Lower leg skin (tissue), 4 donors: ENCODE measurements at regions not wholly inside any gene's neighbourhood (a gene's known extent, or its start where the extent isn't known, plus 50 kb on each side); places are given as distances from the start of the nearest gene placed in this dataset.
"Not testable (repeated sequence)": the region's sequence is repeated elsewhere in the genome, so short reads cannot be mapped to it uniquely, and the experiment has no call there.

Experiments used
- DNase-seq, 2 donors: peaks; one replicate each; pipeline ENCODE4 v3.0.0-alpha.2; 2019; ENCODE audit warnings: low spot score in 2 of 2
- H3K4me3 ChIP-seq: fragments of 200-600 bp; sonication (generic); 2 replicates; pipeline ENCODE4 v1.5.1; 2017; ENCODE audit warnings: mild to moderate bottlenecking, low read depth; ENCODE audit not compliant: poor library complexity, severe bottlenecking
- CTCF ChIP-seq, 3 donors: fragments of 450-650 bp; IDR thresholded peaks; one replicate each; pipeline ENCODE4 v1.5.1; 2016; ENCODE audit warnings: antibody characterized with exemption in 3 of 3, mild to moderate bottlenecking in 3 of 3, moderate library complexity in 2 of 3
- POLR2A ChIP-seq, 2 donors: fragments of 450-650 bp; IDR thresholded peaks; one replicate each; pipeline ENCODE4 v1.6.1; 2016 to 2017; ENCODE audit warnings: antibody characterized with exemption in 2 of 2, mild to moderate bottlenecking in 1 of 2, moderate library complexity in 1 of 2
- WGBS, 2 donors: methylation state at CpG; one replicate each; pipeline ENCODE4 v1.1.5; 2018; 5-methylcytosine and 5-hydroxymethylcytosine counted together
- intact Hi-C: fragments of 100-400 bp; cut with DNase I; formaldehyde crosslinking; loops from one replicate; pipeline ENCODE4 v1.15.0; 2023; ENCODE audit warnings: low total_unique reads

GRCh38 chr10:57094965-57095364 lies 733.9 kb upstream of the ZWINT start:
- intact Hi-C loops, result no loop called here
- no peak for DNase-seq

GRCh38 chr10:57094083-57094482 lies 733.0 kb upstream of the ZWINT start:
- H3K4me3 ChIP-seq, result no peak overlapping the region
- DNase-seq, result no peak
- TF ChIP-seq POLR2A (IDR thresholded peaks at IDR 0.05), result no peak
- TF ChIP-seq CTCF (IDR thresholded peaks at IDR 0.05), result no peak
- intact Hi-C loops, result no loop called here

More at GRCh38 chr10:57094965-57095364, 733.9 kb upstream of the ZWINT start:
- 86 to 90% methylated on average over 6 to 7 of the region's 7 CpGs for WGBS, 2 donors
- H3K4me3 ChIP-seq, result no peak overlapping the region
- TF ChIP-seq CTCF (IDR thresholded peaks at IDR 0.05), result no peak
- TF ChIP-seq POLR2A (IDR thresholded peaks at IDR 0.05), result no peak

- 91 to 94% methylated on average over 6 of the region's 6 CpGs for WGBS, 2 donors
- TF ChIP-seq CTCF (IDR thresholded peaks at IDR 0.05), result no peak
- no peak for TF ChIP-seq POLR2A (IDR thresholded peaks at IDR 0.05)
- H3K4me3 ChIP-seq, result no peak overlapping the region
- intact Hi-C loops, result no loop called here
- no peak for DNase-seq
Measured at GRCh38 chr10:57053530-57053929, 692.5 kb upstream of the ZWINT start.

GRCh38 chr10:57049096-57049495 lies 688.0 kb upstream of the ZWINT start:
- TF ChIP-seq CTCF (IDR thresholded peaks at IDR 0.05), result no peak
- no peak for TF ChIP-seq POLR2A (IDR thresholded peaks at IDR 0.05)
- intact Hi-C loops, result loop anchor here (10.0 kb wide), 1 partner anchor 564 kb away; no protein-coding TSS in a partner anchor
- no peak for DNase-seq
- H3K4me3 ChIP-seq, result no peak overlapping the region
- 34 to 42% methylated on average over 2 of the region's 2 CpGs for WGBS, 2 donors

- no peak for DNase-seq
- intact Hi-C loops, result no loop called here
- WGBS, 2 donors, result 82 to 83% methylated on average over 2 of the region's 2 CpGs
- TF ChIP-seq CTCF (IDR thresholded peaks at IDR 0.05), result no peak
- no peak for TF ChIP-seq POLR2A (IDR thresholded peaks at IDR 0.05)
- no peak overlapping the region for H3K4me3 ChIP-seq
Measured at GRCh38 chr10:57038531-57038930, 677.5 kb upstream of the ZWINT start.

- no peak for TF ChIP-seq POLR2A (IDR thresholded peaks at IDR 0.05)
- TF ChIP-seq CTCF (IDR thresholded peaks at IDR 0.05), result no peak
- WGBS, 2 donors, result 77 to 84% methylated on average over 2 of the region's 2 CpGs
- intact Hi-C loops, result no loop called here
- no peak overlapping the region for H3K4me3 ChIP-seq
- DNase-seq, result no peak
Measured at GRCh38 chr10:57035310-57035709, 674.3 kb upstream of the ZWINT start.

GRCh38 chr10:57032301-57032700 lies 671.2 kb upstream of the ZWINT start:
- H3K4me3 ChIP-seq, intact Hi-C loops, DNase-seq: not testable (repeated sequence)
- 82 to 83% methylated on average over 5 of the region's 5 CpGs for WGBS, 2 donors
